ENCODE measurements at regions not wholly inside any gene's neighbourhood (a gene's known extent, or its start where the extent isn't known, plus 50 kb on each side); places are given as distances from the start of the nearest gene placed in this dataset.

DNA sequence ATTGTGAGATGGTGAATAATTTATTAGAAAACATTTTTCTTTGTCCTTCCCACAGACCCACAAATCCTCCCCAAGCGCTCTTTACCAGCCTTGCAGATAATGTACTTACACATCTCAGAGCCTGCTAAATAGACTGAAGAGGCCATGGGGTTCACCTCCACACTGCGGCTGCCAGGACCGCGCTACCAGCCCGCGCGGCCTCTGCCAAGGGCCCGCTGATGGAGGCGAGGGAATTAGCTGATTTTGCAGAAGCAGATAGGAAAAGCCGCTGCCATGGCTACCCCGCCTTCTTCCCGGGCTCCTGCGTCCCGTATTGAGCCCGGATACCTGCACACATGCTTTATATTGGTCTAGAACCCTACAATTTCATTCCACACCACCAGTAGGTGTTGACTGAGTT lies 248.0 kb upstream of the FOXD3 start:
- Histone ChIP-seq H3K4me3 (ENCODE audit: low read length) (peak overlapping the region; percentile 56), H3K4me2 (ENCODE audit: low read length) (no peak overlapping the region), H3K27ac (ENCODE audit: low read length) (no peak overlapping the region), H4K20me1 (ENCODE audit: insufficient read depth) (no peaks in the 10 kb centered on the region), H3K9me3 (ENCODE audit: low read length) (peaks cover 5% of the 10 kb centered on the region), H3K27me3 (ENCODE audit: insufficient read depth, low read depth, low read length) (peaks cover 18% of the 10 kb centered on the region), H3F3A (ENCODE audit: insufficient read depth, low read length, poor library complexity, severe bottlenecking) (no peaks in the 10 kb centered on the region), H3K9me2 (ENCODE audit: insufficient read depth, low read length) (no peaks in the 10 kb centered on the region), H3K36me3 (ENCODE audit: insufficient read depth, low read length) (no peaks in the 10 kb centered on the region), H3K79me2 (replicated peaks; ENCODE audit: insufficient read depth, low read length) (no peaks in the 10 kb centered on the region), H3K9ac (ENCODE audit: low read length) (no peak overlapping the region), H2AFZ (ENCODE audit: low read depth, low read length) (no peak overlapping the region)
- no peak for TF ChIP-seq TAF1 (IDR thresholded peaks at IDR 0.05; ENCODE audit: low read depth)
- TF ChIP-seq, protein P1, sequence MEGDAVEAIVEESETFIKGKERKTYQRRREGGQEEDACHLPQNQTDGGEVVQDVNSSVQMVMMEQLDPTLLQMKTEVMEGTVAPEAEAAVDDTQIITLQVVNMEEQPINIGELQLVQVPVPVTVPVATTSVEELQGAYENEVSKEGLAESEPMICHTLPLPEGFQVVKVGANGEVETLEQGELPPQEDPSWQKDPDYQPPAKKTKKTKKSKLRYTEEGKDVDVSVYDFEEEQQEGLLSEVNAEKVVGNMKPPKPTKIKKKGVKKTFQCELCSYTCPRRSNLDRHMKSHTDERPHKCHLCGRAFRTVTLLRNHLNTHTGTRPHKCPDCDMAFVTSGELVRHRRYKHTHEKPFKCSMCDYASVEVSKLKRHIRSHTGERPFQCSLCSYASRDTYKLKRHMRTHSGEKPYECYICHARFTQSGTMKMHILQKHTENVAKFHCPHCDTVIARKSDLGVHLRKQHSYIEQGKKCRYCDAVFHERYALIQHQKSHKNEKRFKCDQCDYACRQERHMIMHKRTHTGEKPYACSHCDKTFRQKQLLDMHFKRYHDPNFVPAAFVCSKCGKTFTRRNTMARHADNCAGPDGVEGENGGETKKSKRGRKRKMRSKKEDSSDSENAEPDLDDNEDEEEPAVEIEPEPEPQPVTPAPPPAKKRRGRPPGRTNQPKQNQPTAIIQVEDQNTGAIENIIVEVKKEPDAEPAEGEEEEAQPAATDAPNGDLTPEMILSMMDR (IDR thresholded peaks at IDR 0.05; ENCODE audit: poor library complexity, severe bottlenecking), result peak; percentile 3

DNA sequence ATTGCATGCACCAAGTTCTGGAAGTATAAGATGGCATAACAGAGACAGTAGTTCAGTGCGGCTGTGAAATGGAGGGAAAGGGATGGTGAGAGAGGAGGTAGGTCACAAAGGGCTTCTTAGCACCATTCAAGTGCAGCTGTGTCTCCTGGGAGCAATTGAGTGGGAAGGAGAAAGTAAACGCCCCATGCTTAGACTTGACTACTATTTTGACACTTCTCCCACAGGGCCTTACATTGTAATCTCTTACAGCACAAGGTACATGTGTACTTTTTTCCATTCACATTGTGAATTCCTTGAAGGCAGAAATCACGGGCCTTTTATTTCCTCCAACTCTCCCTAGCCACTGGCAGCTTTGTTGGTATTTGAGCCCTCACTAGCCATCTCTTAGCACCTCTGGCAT lies 239.6 kb upstream of the FOXD3 start:
- no peaks in the 10 kb centered on the region for H3K79me2 ChIP-seq (replicated peaks; ENCODE audit: insufficient read depth, low read length)
- H3K27me3 ChIP-seq (ENCODE audit: insufficient read depth, low read depth, low read length), result no peaks in the 10 kb centered on the region
- H2AFZ ChIP-seq (ENCODE audit: low read depth, low read length), result no peak overlapping the region

More for the DNA sequence above, 239.6 kb upstream of the FOXD3 start:
- Histone ChIP-seq H3K4me3 (ENCODE audit: low read length) (no peak overlapping the region), H3K27ac (ENCODE audit: low read length) (no peak overlapping the region), H3F3A (ENCODE audit: insufficient read depth, low read length, poor library complexity, severe bottlenecking) (no peaks in the 10 kb centered on the region), H4K20me1 (ENCODE audit: insufficient read depth) (no peaks in the 10 kb centered on the region), H3K9me3 (ENCODE audit: low read length) (no peaks in the 10 kb centered on the region), H3K36me3 (ENCODE audit: insufficient read depth, low read length) (no peaks in the 10 kb centered on the region), H3K4me2 (ENCODE audit: low read length) (no peak overlapping the region), H3K9me2 (ENCODE audit: insufficient read depth, low read length) (no peaks in the 10 kb centered on the region), H3K9ac (ENCODE audit: low read length) (no peak overlapping the region)
- TF ChIP-seq TAF1 (IDR thresholded peaks at IDR 0.05; ENCODE audit: low read depth), result no peak
- TF ChIP-seq, protein P2, sequence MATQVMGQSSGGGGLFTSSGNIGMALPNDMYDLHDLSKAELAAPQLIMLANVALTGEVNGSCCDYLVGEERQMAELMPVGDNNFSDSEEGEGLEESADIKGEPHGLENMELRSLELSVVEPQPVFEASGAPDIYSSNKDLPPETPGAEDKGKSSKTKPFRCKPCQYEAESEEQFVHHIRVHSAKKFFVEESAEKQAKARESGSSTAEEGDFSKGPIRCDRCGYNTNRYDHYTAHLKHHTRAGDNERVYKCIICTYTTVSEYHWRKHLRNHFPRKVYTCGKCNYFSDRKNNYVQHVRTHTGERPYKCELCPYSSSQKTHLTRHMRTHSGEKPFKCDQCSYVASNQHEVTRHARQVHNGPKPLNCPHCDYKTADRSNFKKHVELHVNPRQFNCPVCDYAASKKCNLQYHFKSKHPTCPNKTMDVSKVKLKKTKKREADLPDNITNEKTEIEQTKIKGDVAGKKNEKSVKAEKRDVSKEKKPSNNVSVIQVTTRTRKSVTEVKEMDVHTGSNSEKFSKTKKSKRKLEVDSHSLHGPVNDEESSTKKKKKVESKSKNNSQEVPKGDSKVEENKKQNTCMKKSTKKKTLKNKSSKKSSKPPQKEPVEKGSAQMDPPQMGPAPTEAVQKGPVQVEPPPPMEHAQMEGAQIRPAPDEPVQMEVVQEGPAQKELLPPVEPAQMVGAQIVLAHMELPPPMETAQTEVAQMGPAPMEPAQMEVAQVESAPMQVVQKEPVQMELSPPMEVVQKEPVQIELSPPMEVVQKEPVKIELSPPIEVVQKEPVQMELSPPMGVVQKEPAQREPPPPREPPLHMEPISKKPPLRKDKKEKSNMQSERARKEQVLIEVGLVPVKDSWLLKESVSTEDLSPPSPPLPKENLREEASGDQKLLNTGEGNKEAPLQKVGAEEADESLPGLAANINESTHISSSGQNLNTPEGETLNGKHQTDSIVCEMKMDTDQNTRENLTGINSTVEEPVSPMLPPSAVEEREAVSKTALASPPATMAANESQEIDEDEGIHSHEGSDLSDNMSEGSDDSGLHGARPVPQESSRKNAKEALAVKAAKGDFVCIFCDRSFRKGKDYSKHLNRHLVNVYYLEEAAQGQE (IDR thresholded peaks at IDR 0.05; ENCODE audit: borderline replicate concordance), result no peak
- TF ChIP-seq, protein P1 (IDR thresholded peaks at IDR 0.05; ENCODE audit: poor library complexity, severe bottlenecking), result no peak
- TF ChIP-seq SMC3 (conservative IDR thresholded peaks at IDR 0.05; ENCODE audit: poor library complexity), result no peak
- no peak for TF ChIP-seq EP300 (conservative IDR thresholded peaks at IDR 0.05; ENCODE audit: poor library complexity, severe bottlenecking)
- TF ChIP-seq RAD21 (conservative IDR thresholded peaks at IDR 0.05), result no peak
- TF ChIP-seq MXI1 (conservative IDR thresholded peaks at IDR 0.05; ENCODE audit: poor library complexity, severe bottlenecking), result no peak
- no peak for TF ChIP-seq POLR2AphosphoS5 (IDR thresholded peaks at IDR 0.05)

Measured in neural cell (in vitro differentiated cells).